H1 (cell line): ENCODE measurements at regions not wholly inside any gene's neighbourhood (a gene's known extent, or its start where the extent isn't known, plus 50 kb on each side); places are given as distances from the start of the nearest gene placed in this dataset.

Experiments used
- GABPA ChIP-seq: IDR thresholded peaks from 2 replicates; pipeline ENCODE4 v1.6.1; 2011; ENCODE audit warnings: mild to moderate bottlenecking, low read length, moderate library complexity, borderline replicate concordance; ENCODE audit not compliant: insufficient read depth
- POLR2A ChIP-seq, 2 experiments: IDR thresholded peaks; 1 replicate in 1 of 2; 2 replicates in 1 of 2; pipeline ENCODE4 v1.6.1; 2011; ENCODE audit warnings: low read depth in 2 of 2, low read length in 2 of 2, mild to moderate bottlenecking in 2 of 2; ENCODE audit errors: control extremely low read depth in 1 of 2
- POLR2AphosphoS5 ChIP-seq: IDR thresholded peaks from 2 replicates; pipeline ENCODE4 v1.6.1; 2011; ENCODE audit warnings: low read depth, low read length
- RAD21 ChIP-seq, 2 experiments: IDR thresholded peaks in 1 of 2; conservative IDR thresholded peaks in 1 of 2; 2 replicates each; pipeline ENCODE4 v1.6.1; 2011; ENCODE audit warnings: low read depth in 2 of 2, low read length in 2 of 2, improper control_type of control experiment in 1 of 2, inconsistent platforms in 1 of 2, mild to moderate bottlenecking in 1 of 2, moderate library complexity in 1 of 2
- TF ChIP-seq, protein P1 (sequence below), 3 experiments: IDR thresholded peaks; 1 replicate in 2 of 3; 2 replicates in 1 of 3; pipeline versions ENCODE4 v1.5.1 to v1.6.1; 2011; ENCODE audit warnings: low read length in 3 of 3, mild to moderate bottlenecking in 3 of 3, inconsistent platforms in 2 of 3, low read depth in 1 of 3, moderate library complexity in 1 of 3; ENCODE audit not compliant: insufficient read depth in 1 of 3; ENCODE audit errors: control extremely low read depth in 1 of 3

DNA sequence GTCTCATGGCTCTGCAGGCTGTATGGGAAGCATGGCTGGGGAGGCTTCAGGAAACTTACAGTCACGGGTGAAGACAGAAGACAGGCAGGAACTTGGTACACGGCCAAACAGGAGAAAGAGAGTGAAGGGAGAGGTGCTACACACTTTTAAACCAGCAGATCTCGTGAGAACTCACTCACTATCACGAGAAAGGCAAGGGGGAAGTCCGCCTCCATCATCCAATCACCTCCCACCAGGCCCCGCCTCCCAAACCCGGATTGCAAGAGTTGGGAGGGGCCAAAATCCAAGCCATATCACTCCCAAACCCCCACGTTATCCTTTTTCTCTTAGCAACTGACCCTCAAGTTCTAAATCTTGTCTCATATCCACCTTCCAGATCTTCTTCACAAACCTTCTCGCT is 1710.5 kb upstream of the TENM3 start:
- no peak for TF ChIP-seq RAD21 (IDR thresholded peaks at IDR 0.05 in 1 of 2, conservative IDR thresholded peaks at IDR 0.05 in 1 of 2; ENCODE audit: low read depth in 2 of 2, low read length in 2 of 2)
- TF ChIP-seq, protein P1, sequence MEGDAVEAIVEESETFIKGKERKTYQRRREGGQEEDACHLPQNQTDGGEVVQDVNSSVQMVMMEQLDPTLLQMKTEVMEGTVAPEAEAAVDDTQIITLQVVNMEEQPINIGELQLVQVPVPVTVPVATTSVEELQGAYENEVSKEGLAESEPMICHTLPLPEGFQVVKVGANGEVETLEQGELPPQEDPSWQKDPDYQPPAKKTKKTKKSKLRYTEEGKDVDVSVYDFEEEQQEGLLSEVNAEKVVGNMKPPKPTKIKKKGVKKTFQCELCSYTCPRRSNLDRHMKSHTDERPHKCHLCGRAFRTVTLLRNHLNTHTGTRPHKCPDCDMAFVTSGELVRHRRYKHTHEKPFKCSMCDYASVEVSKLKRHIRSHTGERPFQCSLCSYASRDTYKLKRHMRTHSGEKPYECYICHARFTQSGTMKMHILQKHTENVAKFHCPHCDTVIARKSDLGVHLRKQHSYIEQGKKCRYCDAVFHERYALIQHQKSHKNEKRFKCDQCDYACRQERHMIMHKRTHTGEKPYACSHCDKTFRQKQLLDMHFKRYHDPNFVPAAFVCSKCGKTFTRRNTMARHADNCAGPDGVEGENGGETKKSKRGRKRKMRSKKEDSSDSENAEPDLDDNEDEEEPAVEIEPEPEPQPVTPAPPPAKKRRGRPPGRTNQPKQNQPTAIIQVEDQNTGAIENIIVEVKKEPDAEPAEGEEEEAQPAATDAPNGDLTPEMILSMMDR (IDR thresholded peaks at IDR 0.05; ENCODE audit: control extremely low read depth in 1 of 3, insufficient read depth in 1 of 3, low read depth in 1 of 3, low read length in 3 of 3) = no peak
- TF ChIP-seq POLR2A (IDR thresholded peaks at IDR 0.05; ENCODE audit: control extremely low read depth in 1 of 2, low read depth in 2 of 2, low read length in 2 of 2) = no peak
- no peak for TF ChIP-seq GABPA
- no peak for TF ChIP-seq POLR2AphosphoS5
